Astrocyte (in vitro differentiated cells and primary cell): ENCODE measurements at regions not wholly inside any gene's neighbourhood (a gene's known extent, or its start where the extent isn't known, plus 50 kb on each side); places are given as distances from the start of the nearest gene placed in this dataset.

Source experiments
- DNase-seq: peaks from one replicate; pipeline ENCODE4 v3.0.0-alpha.2; 2010; ENCODE audit warnings: low read depth
- FAIRE-seq: peaks from 2 replicates; lab custom pipeline; 2011; peaks lifted over from hg19 to GRCh38; lab: Jason Lieb, UNC
- H2AFZ ChIP-seq: 2 replicates; pipeline ENCODE4 v1.6.0; 2012; ENCODE audit warnings: low read depth, low read length, inconsistent platforms
- H3K27ac ChIP-seq: 2 replicates; pipeline ENCODE4 v1.5.1; 2011; ENCODE audit warnings: low read depth, low read length, inconsistent platforms
- H3K27me3 ChIP-seq: 2 replicates; pipeline ENCODE4 v1.6.0; 2011; ENCODE audit warnings: low read length, inconsistent platforms; ENCODE audit not compliant: insufficient read depth
- H3K36me3 ChIP-seq: 2 replicates; pipeline ENCODE4 v1.5.1; 2011; ENCODE audit warnings: low read length, inconsistent platforms; ENCODE audit not compliant: insufficient read depth
- H3K4me1 ChIP-seq: 2 replicates; pipeline ENCODE4 v1.5.1; 2011; ENCODE audit warnings: low read length, inconsistent platforms; ENCODE audit not compliant: insufficient read depth
- H3K4me2 ChIP-seq: 2 replicates; pipeline ENCODE4 v1.6.0; 2012; ENCODE audit warnings: low read length, inconsistent platforms
- H3K4me3 ChIP-seq: 2 replicates; pipeline ENCODE4 v1.5.1; 2011; ENCODE audit warnings: low read depth, mild to moderate bottlenecking, low read length, inconsistent platforms; ENCODE audit not compliant: insufficient read depth
- H3K79me2 ChIP-seq: 2 replicates; pipeline ENCODE4 v1.6.0; 2012; ENCODE audit warnings: mild to moderate bottlenecking, low read length, inconsistent platforms; ENCODE audit not compliant: insufficient read depth
- H3K9ac ChIP-seq: 2 replicates; pipeline ENCODE4 v1.6.0; 2012; ENCODE audit warnings: mild to moderate bottlenecking, low read length, inconsistent platforms
- H3K9me3 ChIP-seq: 2 replicates; pipeline ENCODE4 v1.5.1; 2012; ENCODE audit warnings: low read depth, mild to moderate bottlenecking, low read length, inconsistent platforms; ENCODE audit not compliant: insufficient read depth
- H4K20me1 ChIP-seq: 2 replicates; pipeline ENCODE4 v1.6.0; 2012; ENCODE audit warnings: low read length, inconsistent platforms; ENCODE audit not compliant: insufficient read depth
- H3K27ac Mint-ChIP-seq: one replicate; pipeline ENCODE4 v1.8.0; 2021; ENCODE audit warnings: mild to moderate bottlenecking, mixed read lengths; ENCODE audit not compliant: unreplicated experiment
- H3K27me3 Mint-ChIP-seq: one replicate; pipeline ENCODE4 v1.8.0; 2021; ENCODE audit warnings: low read depth, mixed read lengths; ENCODE audit not compliant: unreplicated experiment
- H3K36me3 Mint-ChIP-seq: one replicate; pipeline ENCODE4 v1.8.0; 2021; ENCODE audit warnings: low read depth, mixed read lengths; ENCODE audit not compliant: unreplicated experiment
- H3K4me1 Mint-ChIP-seq: one replicate; pipeline ENCODE4 v1.8.0; 2021; ENCODE audit warnings: low read depth, mixed read lengths; ENCODE audit not compliant: unreplicated experiment
- H3K4me3 Mint-ChIP-seq: one replicate; pipeline ENCODE4 v1.8.0; 2021; ENCODE audit warnings: mild to moderate bottlenecking, moderate library complexity, mixed read lengths; ENCODE audit not compliant: unreplicated experiment
- H3K9me3 Mint-ChIP-seq: one replicate; pipeline ENCODE4 v1.8.0; 2021; ENCODE audit warnings: mild to moderate bottlenecking, mixed read lengths; ENCODE audit not compliant: unreplicated experiment
- CTCF ChIP-seq: IDR thresholded peaks from 2 replicates; pipeline ENCODE4 v1.5.1; 2011; ENCODE audit warnings: low read depth, mild to moderate bottlenecking, inconsistent platforms, low read length, moderate library complexity; ENCODE audit not compliant: insufficient read depth
- EZH2 ChIP-seq: IDR thresholded peaks from 2 replicates; pipeline ENCODE4 v1.6.1; 2012; ENCODE audit warnings: mild to moderate bottlenecking, low read length, inconsistent platforms; ENCODE audit not compliant: insufficient read depth

GRCh38 chr10:117664288-117664687, 121.7 kb downstream of the EMX2 start:
- no peak overlapping the region for H3K4me2 ChIP-seq
- Mint-ChIP-seq H3K27ac (peak overlapping the region; percentile 81), H3K27me3 (peaks cover 21% of the 10 kb centered on the region), H3K4me1 (peaks cover 13% of the 10 kb centered on the region), H3K9me3 (peaks cover 7% of the 10 kb centered on the region), H3K4me3 (no peak overlapping the region), H3K36me3 (no peaks in the 10 kb centered on the region)
- no peaks in the 10 kb centered on the region for H3K79me2 ChIP-seq
- H2AFZ ChIP-seq = no peak overlapping the region
- no peaks in the 10 kb centered on the region for H3K9me3 ChIP-seq
- TF ChIP-seq EZH2 (no peak), CTCF (no peak)
- no peak overlapping the region for H3K27ac ChIP-seq
- H3K4me3 ChIP-seq = no peak overlapping the region
- H4K20me1 ChIP-seq = no peaks in the 10 kb centered on the region
- peaks cover 4% of the 10 kb centered on the region for H3K4me1 ChIP-seq
- FAIRE-seq (no peak), DNase-seq (no peak)
- H3K36me3 ChIP-seq = no peaks in the 10 kb centered on the region
- H3K9ac ChIP-seq = no peak overlapping the region
- H3K27me3 ChIP-seq = no peaks in the 10 kb centered on the region

- peaks cover 4% of the 10 kb centered on the region for H3K4me1 ChIP-seq
- H3K27me3 Mint-ChIP-seq = peaks cover 31% of the 10 kb centered on the region
- DNase-seq (no peak), FAIRE-seq (no peak)
- no peaks in the 10 kb centered on the region for H3K36me3 Mint-ChIP-seq
- no peak overlapping the region for H3K27ac Mint-ChIP-seq
- no peak overlapping the region for H3K4me2 ChIP-seq
- peaks cover 1% of the 10 kb centered on the region for H3K27me3 ChIP-seq
- H3K79me2 ChIP-seq = no peaks in the 10 kb centered on the region
- peaks cover 13% of the 10 kb centered on the region for H3K4me1 Mint-ChIP-seq
- no peak overlapping the region for H2AFZ ChIP-seq
- peaks cover 7% of the 10 kb centered on the region for H3K9me3 Mint-ChIP-seq
- no peak overlapping the region for H3K4me3 ChIP-seq
- no peak overlapping the region for H3K9ac ChIP-seq
- no peaks in the 10 kb centered on the region for H3K9me3 ChIP-seq
- H3K27ac ChIP-seq = no peak overlapping the region
- H3K36me3 ChIP-seq = no peaks in the 10 kb centered on the region
- no peak for TF ChIP-seq EZH2
- TF ChIP-seq CTCF = no peak
- H4K20me1 ChIP-seq = no peaks in the 10 kb centered on the region
- H3K4me3 Mint-ChIP-seq = no peak overlapping the region
Observed at GRCh38 chr10:117666166-117666565, 123.6 kb downstream of the EMX2 start.

- H3K4me1 Mint-ChIP-seq = peaks cover 13% of the 10 kb centered on the region
- Histone ChIP-seq H3K4me1 (peaks cover 4% of the 10 kb centered on the region), H2AFZ (no peak overlapping the region), H3K79me2 (no peaks in the 10 kb centered on the region), H3K9ac (no peak overlapping the region), H3K4me3 (no peak overlapping the region), H3K27me3 (peaks cover 3% of the 10 kb centered on the region), H3K27ac (no peak overlapping the region), H3K4me2 (no peak overlapping the region), H3K9me3 (no peaks in the 10 kb centered on the region), H3K36me3 (no peaks in the 10 kb centered on the region), H4K20me1 (no peaks in the 10 kb centered on the region)
- peaks cover 31% of the 10 kb centered on the region for H3K27me3 Mint-ChIP-seq
- no peaks in the 10 kb centered on the region for H3K36me3 Mint-ChIP-seq
- TF ChIP-seq CTCF (no peak), EZH2 (no peak)
- no peak overlapping the region for H3K27ac Mint-ChIP-seq
- H3K9me3 Mint-ChIP-seq = peaks cover 7% of the 10 kb centered on the region
- no peak overlapping the region for H3K4me3 Mint-ChIP-seq
- FAIRE-seq (no peak), DNase-seq (no peak)
Observed at GRCh38 chr10:117666965-117667364, 124.4 kb downstream of the EMX2 start.
